ENCODE measurements at regions not wholly inside any gene's neighbourhood (a gene's known extent, or its start where the extent isn't known, plus 50 kb on each side); places are given as distances from the start of the nearest gene placed in this dataset.

DNA sequence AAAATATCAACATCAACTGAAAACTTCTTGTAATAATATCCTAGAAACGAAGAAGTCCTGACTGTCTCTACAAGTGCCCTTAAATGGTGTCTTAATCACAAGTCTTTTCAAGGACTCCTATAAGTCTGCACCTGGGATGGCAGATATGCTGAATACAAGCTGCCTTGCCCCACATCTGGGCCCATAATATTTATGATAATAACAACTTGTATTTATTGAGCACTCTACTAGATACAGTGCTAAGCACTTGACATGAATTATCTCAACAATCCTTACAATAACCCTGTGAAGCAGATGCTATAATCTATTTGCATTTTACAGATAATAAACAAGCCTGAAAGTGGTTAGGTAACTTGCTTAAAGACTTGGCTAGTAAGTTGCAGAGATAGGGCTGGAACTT lies 78.0 kb upstream of the ZNF648 start:
- no peak for DNase-seq (ENCODE audit: extremely low read depth, insufficient read length)
- Histone ChIP-seq H3K36me3 (ENCODE audit: control insufficient read depth, insufficient read depth, low read length) (no peaks in the 10 kb centered on the region), H3K4me3 (replicated peaks; ENCODE audit: low read depth, low read length) (no peak overlapping the region), H3K27me3 (replicated peaks; ENCODE audit: control insufficient read depth, insufficient read depth, low read length) (no peaks in the 10 kb centered on the region; the same call in 1 of the 2 replicates)
- TF ChIP-seq CTCF (IDR thresholded peaks at IDR 0.05; ENCODE audit: insufficient read depth, low read length, poor library complexity, severe bottlenecking): no peak

GRCh38 chr1:182137546-182137945 lies 76.0 kb upstream of the ZNF648 start:
- no peaks in the 10 kb centered on the region for H3K36me3 ChIP-seq (ENCODE audit: control insufficient read depth, insufficient read depth, low read length)
- H3K27me3 ChIP-seq (replicated peaks; ENCODE audit: control insufficient read depth, insufficient read depth, low read length): no peaks in the 10 kb centered on the region; the same call in 1 of the 2 replicates
- H3K4me3 ChIP-seq (replicated peaks; ENCODE audit: low read depth, low read length): no peak overlapping the region
- TF ChIP-seq CTCF (IDR thresholded peaks at IDR 0.05; ENCODE audit: insufficient read depth, low read length, poor library complexity, severe bottlenecking): no peak
- no peak for DNase-seq (ENCODE audit: extremely low read depth, insufficient read length)

GRCh38 chr1:182135946-182136345 lies 74.4 kb upstream of the ZNF648 start:
- no peak for DNase-seq (ENCODE audit: extremely low read depth, insufficient read length)

GRCh38 chr1:182134257-182134656 lies 72.7 kb upstream of the ZNF648 start:
- no peaks in the 10 kb centered on the region; the same call in 1 of the 2 replicates for H3K27me3 ChIP-seq (replicated peaks; ENCODE audit: control insufficient read depth, insufficient read depth, low read length)
- no peak overlapping the region for H3K4me3 ChIP-seq (replicated peaks; ENCODE audit: low read depth, low read length)
- TF ChIP-seq CTCF (IDR thresholded peaks at IDR 0.05; ENCODE audit: insufficient read depth, low read length, poor library complexity, severe bottlenecking): no peak
- DNase-seq (ENCODE audit: extremely low read depth, insufficient read length): no peak
- H3K36me3 ChIP-seq (ENCODE audit: control insufficient read depth, insufficient read depth, low read length): no peaks in the 10 kb centered on the region

More at GRCh38 chr1:182135946-182136345, 74.4 kb upstream of the ZNF648 start:
- no peak overlapping the region for H3K4me3 ChIP-seq (replicated peaks; ENCODE audit: low read depth, low read length)
- no peaks in the 10 kb centered on the region; the same call in 1 of the 2 replicates for H3K27me3 ChIP-seq (replicated peaks; ENCODE audit: control insufficient read depth, insufficient read depth, low read length)
- H3K36me3 ChIP-seq (ENCODE audit: control insufficient read depth, insufficient read depth, low read length): no peaks in the 10 kb centered on the region
- no peak for TF ChIP-seq CTCF (IDR thresholded peaks at IDR 0.05; ENCODE audit: insufficient read depth, low read length, poor library complexity, severe bottlenecking)

DNA sequence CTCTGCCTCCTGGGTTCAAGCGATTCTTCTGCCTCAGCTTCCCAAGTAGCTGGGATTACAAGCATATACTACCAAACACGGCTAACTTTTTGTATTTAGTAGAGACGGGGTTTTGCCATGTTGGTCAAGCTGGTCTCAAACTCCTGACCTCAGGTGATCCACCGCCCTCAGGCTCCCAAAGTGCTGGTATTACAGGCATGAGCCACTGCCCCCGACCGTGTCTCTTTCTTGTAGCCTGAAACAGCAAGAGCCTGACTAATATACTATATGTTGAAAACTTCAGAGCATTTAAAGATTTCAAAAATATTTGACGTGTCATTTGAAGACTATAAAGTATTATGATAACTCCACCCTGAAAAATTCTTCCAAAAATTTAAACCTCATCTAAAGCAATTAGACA lies 71.7 kb upstream of the ZNF648 start:
- Histone ChIP-seq H3K27me3 (replicated peaks; ENCODE audit: control insufficient read depth, insufficient read depth, low read length) (no peaks in the 10 kb centered on the region; the same call in 1 of the 2 replicates), H3K36me3 (ENCODE audit: control insufficient read depth, insufficient read depth, low read length) (no peaks in the 10 kb centered on the region)
- no peak for DNase-seq (ENCODE audit: extremely low read depth, insufficient read length)

More for the DNA sequence above, 71.7 kb upstream of the ZNF648 start:
- TF ChIP-seq CTCF (IDR thresholded peaks at IDR 0.05; ENCODE audit: insufficient read depth, low read length, poor library complexity, severe bottlenecking): no peak
- H3K4me3 ChIP-seq (replicated peaks; ENCODE audit: low read depth, low read length): no peak overlapping the region
